ENCODE measurements at regions not wholly inside any gene's neighbourhood (a gene's known extent, or its start where the extent isn't known, plus 50 kb on each side); places are given as distances from the start of the nearest gene placed in this dataset.

- no peak overlapping the region for H3K4me3 ChIP-seq (replicated peaks; ENCODE audit: insufficient read depth, low read length)
- H3K27me3 ChIP-seq (ENCODE audit: insufficient read depth, poor library complexity, severe bottlenecking): no peaks in the 10 kb centered on the region
- TF ChIP-seq GABPA (IDR thresholded peaks at IDR 0.05; ENCODE audit: low read depth) (no peak), POLR2AphosphoS5 (IDR thresholded peaks at IDR 0.05; ENCODE audit: low read depth) (no peak), SPI1 (IDR thresholded peaks at IDR 0.05; ENCODE audit: borderline replicate concordance, low read depth) (no peak), REST (IDR thresholded peaks at IDR 0.05; ENCODE audit: insufficient replicate concordance, low read depth) (no peak), CTCF (IDR thresholded peaks at IDR 0.05; ENCODE audit: insufficient read depth, low read length) (no peak)
- no peak for DNase-seq (ENCODE audit: low read depth in 1 of 2, low spot score in 1 of 2)
- H3K27ac ChIP-seq (replicated peaks): no peak overlapping the region
Observed at GRCh38 chr4:178082906-178083305, 640.7 kb upstream of the AGA start.

- no peak for DNase-seq (ENCODE audit: low read depth in 1 of 2, low spot score in 1 of 2)
- no peak for TF ChIP-seq POLR2AphosphoS5 (IDR thresholded peaks at IDR 0.05; ENCODE audit: low read depth)
- TF ChIP-seq SPI1 (IDR thresholded peaks at IDR 0.05; ENCODE audit: borderline replicate concordance, low read depth): no peak
- no peak for TF ChIP-seq REST (IDR thresholded peaks at IDR 0.05; ENCODE audit: insufficient replicate concordance, low read depth)
- no peak for TF ChIP-seq CTCF (IDR thresholded peaks at IDR 0.05; ENCODE audit: insufficient read depth, low read length)
- no peak for TF ChIP-seq GABPA (IDR thresholded peaks at IDR 0.05; ENCODE audit: low read depth)
Observed at GRCh38 chr4:178083968-178084367, 641.7 kb upstream of the AGA start.

GRCh38 chr4:178086320-178086719 lies 644.1 kb upstream of the AGA start:
- H3K27me3 ChIP-seq (ENCODE audit: insufficient read depth, poor library complexity, severe bottlenecking): no peaks in the 10 kb centered on the region
- H3K27ac ChIP-seq (replicated peaks): no peak overlapping the region
- H3K4me3 ChIP-seq (replicated peaks; ENCODE audit: insufficient read depth, low read length): no peak overlapping the region
- TF ChIP-seq CTCF (IDR thresholded peaks at IDR 0.05; ENCODE audit: insufficient read depth, low read length) (no peak), REST (IDR thresholded peaks at IDR 0.05; ENCODE audit: insufficient replicate concordance, low read depth) (no peak), POLR2AphosphoS5 (IDR thresholded peaks at IDR 0.05; ENCODE audit: low read depth) (no peak), SPI1 (IDR thresholded peaks at IDR 0.05; ENCODE audit: borderline replicate concordance, low read depth) (no peak)
- no peak for DNase-seq (ENCODE audit: low read depth in 1 of 2, low spot score in 1 of 2)

More at GRCh38 chr4:178083968-178084367, 641.7 kb upstream of the AGA start:
- Histone ChIP-seq H3K27ac (replicated peaks) (no peak overlapping the region), H3K4me3 (replicated peaks; ENCODE audit: insufficient read depth, low read length) (no peak overlapping the region), H3K27me3 (ENCODE audit: insufficient read depth, poor library complexity, severe bottlenecking) (no peaks in the 10 kb centered on the region)

All from HL-60 (cell line).